ENCODE measurements at regions not wholly inside any gene's neighbourhood (a gene's known extent, or its start where the extent isn't known, plus 50 kb on each side); places are given as distances from the start of the nearest gene placed in this dataset.

DNA sequence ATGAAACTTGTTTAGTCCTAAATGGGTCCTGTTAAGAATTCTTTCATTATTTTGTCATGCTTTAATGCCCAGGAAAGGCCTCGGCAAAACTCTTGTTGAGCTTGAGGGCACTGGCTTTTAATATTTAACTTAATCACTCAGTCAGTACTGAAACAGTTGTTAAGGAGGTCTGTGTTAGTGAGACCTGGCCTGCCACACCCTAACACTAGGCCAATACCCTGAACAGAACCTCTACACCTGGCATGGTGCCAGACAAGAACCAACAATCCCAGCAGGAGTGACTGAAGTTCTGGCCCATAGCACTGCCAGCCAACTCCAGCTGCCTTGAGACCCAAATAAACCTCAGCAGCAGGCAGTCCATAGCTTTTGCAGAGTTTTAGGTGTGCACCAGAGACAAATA lies 85.7 kb upstream of the ITM2A start:
- DNase-seq (ENCODE audit: low read depth in 2 of 2): no peak
- H3K4me3 ChIP-seq (replicated peaks in 1 of 2; ENCODE audit: low read depth in 2 of 2, low read length in 2 of 2): no peak overlapping the region
- TF ChIP-seq, protein P1, sequence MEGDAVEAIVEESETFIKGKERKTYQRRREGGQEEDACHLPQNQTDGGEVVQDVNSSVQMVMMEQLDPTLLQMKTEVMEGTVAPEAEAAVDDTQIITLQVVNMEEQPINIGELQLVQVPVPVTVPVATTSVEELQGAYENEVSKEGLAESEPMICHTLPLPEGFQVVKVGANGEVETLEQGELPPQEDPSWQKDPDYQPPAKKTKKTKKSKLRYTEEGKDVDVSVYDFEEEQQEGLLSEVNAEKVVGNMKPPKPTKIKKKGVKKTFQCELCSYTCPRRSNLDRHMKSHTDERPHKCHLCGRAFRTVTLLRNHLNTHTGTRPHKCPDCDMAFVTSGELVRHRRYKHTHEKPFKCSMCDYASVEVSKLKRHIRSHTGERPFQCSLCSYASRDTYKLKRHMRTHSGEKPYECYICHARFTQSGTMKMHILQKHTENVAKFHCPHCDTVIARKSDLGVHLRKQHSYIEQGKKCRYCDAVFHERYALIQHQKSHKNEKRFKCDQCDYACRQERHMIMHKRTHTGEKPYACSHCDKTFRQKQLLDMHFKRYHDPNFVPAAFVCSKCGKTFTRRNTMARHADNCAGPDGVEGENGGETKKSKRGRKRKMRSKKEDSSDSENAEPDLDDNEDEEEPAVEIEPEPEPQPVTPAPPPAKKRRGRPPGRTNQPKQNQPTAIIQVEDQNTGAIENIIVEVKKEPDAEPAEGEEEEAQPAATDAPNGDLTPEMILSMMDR (IDR thresholded peaks at IDR 0.05; ENCODE audit: low read depth, low read length): no peak

DNA sequence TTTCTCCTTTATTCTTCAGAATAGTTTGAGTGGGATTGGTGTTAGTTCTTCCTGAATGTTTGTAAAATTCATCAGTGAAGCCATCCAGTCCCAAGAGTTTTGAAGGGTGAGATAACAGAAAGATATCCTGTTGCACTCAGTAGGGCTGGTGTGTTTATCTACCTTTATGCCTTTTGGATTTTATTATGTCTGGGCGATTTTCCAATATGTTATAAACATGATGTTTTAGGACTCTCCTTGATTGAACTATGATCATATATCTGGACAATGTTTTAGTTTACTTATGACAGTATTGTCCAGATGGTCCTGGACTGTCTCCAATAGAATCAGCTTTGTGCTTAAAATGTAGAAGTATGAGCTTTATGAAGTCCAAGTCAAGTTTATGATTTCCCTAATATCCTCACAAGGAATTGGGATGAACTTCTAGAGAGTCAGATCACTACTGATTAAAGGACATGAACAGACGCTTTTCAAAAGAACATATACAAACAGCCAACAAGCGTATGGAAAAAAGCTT lies 77.6 kb upstream of the ITM2A start:
- H3K4me3 ChIP-seq (replicated peaks in 1 of 2; ENCODE audit: low read depth in 2 of 2, low read length in 2 of 2): no peak overlapping the region
- TF ChIP-seq, protein P1 (IDR thresholded peaks at IDR 0.05; ENCODE audit: low read depth, low read length): no peak
- DNase-seq (ENCODE audit: low read depth in 2 of 2): no peak

DNA sequence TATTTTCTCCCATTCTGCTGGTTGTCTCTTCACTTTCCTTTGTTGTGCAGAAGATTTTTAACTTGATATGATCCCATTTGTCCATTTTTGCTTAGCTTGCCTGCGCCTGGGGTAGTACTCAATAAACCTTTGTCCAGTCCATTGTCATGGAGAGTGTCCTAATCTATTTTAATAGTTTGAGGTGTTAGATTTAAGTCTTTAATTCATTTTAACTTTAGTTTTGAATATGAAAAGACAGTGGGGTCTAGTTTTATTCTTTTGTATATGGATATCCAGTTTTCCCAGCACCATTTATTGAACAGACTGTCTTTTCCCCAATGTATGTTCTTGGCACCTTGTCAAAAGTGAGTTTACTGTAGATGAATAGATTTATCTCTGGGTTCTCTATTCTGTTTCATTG lies 76.0 kb upstream of the ITM2A start:
- TF ChIP-seq, protein P1 (IDR thresholded peaks at IDR 0.05; ENCODE audit: low read depth, low read length): no peak
- DNase-seq (ENCODE audit: low read depth in 2 of 2): no peak
- H3K4me3 ChIP-seq (replicated peaks in 1 of 2; ENCODE audit: low read depth in 2 of 2, low read length in 2 of 2): no peak overlapping the region

DNA sequence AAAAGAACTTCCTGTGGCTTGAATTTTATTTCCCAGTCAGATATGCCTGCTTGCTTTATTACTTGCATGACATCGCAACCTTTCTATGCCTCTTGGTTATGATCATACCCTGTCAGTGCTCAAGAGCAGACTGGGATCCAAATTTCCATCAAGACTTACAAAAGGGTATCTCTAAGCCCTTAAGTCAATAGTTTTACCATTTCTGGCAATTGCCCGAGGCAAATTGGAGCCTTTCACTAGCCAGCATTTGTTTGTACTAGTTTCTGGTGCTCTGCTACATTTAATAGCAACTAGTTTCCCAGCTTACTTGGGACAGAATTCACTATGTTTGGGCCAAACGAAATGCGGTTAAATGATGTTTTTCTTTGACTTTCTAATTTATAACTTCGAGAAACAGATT lies 73.2 kb upstream of the ITM2A start:
- no peak for DNase-seq (ENCODE audit: low read depth in 2 of 2)
- H3K4me3 ChIP-seq (replicated peaks in 1 of 2; ENCODE audit: low read depth in 2 of 2, low read length in 2 of 2): no peak overlapping the region
- TF ChIP-seq, protein P1 (IDR thresholded peaks at IDR 0.05; ENCODE audit: low read depth, low read length): no peak
